Ovary (tissue), 7 donors: ENCODE measurements at regions not wholly inside any gene's neighbourhood (a gene's known extent, or its start where the extent isn't known, plus 50 kb on each side); places are given as distances from the start of the nearest gene placed in this dataset.

Experiments
- DNase-seq, 5 donors: peaks; one replicate each; pipeline ENCODE4 v3.0.0-alpha.2; 2019 to 2020
- H3K27ac ChIP-seq, 2 donors: fragments of 200-600 bp; one replicate each; pipeline versions ENCODE4 v1.5.1 to v1.8.0; 2019 to 2022
- H3K27me3 ChIP-seq: fragments of 200-600 bp; one replicate; pipeline ENCODE4 v1.8.0; 2022
- H3K36me3 ChIP-seq: fragments of 200-600 bp; sonication (generic); one replicate; pipeline ENCODE4 v1.5.1; 2019
- H3K4me1 ChIP-seq: one replicate; pipeline ENCODE4 v1.8.1; 2013; ENCODE audit warnings: mild to moderate bottlenecking, moderate library complexity; ENCODE audit not compliant: insufficient read depth
- H3K4me3 ChIP-seq: fragments of 200-600 bp; sonication (generic); one replicate; pipeline ENCODE4 v1.5.1; 2017
- H3K9me3 ChIP-seq, 2 donors: fragments of 200-600 bp in 1 of 2; sonication (generic) in 1 of 2; one replicate each; pipeline versions ENCODE4 v1.5.1 to v1.8.1; 2013 to 2019; ENCODE audit warnings: mild to moderate bottlenecking in 1 of 2, moderate library complexity in 1 of 2
- CTCF ChIP-seq, 3 donors: fragments of 450-650 bp in 2 of 3; fragments of 200-600 bp in 1 of 3; IDR thresholded peaks; one replicate each; pipeline versions ENCODE4 v1.5.1 to v1.8.0; 2016 to 2022; ENCODE audit warnings: antibody characterized with exemption in 3 of 3, mild to moderate bottlenecking in 1 of 3
- EP300 ChIP-seq: sonication (generic); formaldehyde crosslinking; IDR thresholded peaks from one replicate; pipeline ENCODE4 v1.6.1; 2017; ENCODE audit warnings: antibody characterized with exemption
- POLR2A ChIP-seq: fragments of 450-650 bp; IDR thresholded peaks from one replicate; pipeline ENCODE4 v1.6.1; 2017; ENCODE audit warnings: antibody characterized with exemption, mild to moderate bottlenecking, moderate library complexity
- WGBS, 3 donors: extraction: QIAGEN DNeasy Blood & Tissue Kit in 1 of 3; methylation state at CpG; one replicate each; pipeline versions ENCODE4 v1.1.5 to v1.1.7; 2013 to 2017; 5-methylcytosine and 5-hydroxymethylcytosine counted together
- intact Hi-C, 4 donors: fragments of 100-400 bp; cut with DNase I; formaldehyde crosslinking; loops; one replicate each; pipeline versions ENCODE4 v1.11.0 to v1.15.1; 2022 to 2023
- donor health status: DM: no; HTN: no; CAD: no; lungs with moderate emphysema.
- donor health status: DM: no; HTN: no; CAD: no.
- donor health status: Bipolar disorder and iron deficiency.
- donor health status: DM: no; HTN: no; CAD: no.
- donor health status: DM: yes; HTN: yes; CAD: no.

DNA sequence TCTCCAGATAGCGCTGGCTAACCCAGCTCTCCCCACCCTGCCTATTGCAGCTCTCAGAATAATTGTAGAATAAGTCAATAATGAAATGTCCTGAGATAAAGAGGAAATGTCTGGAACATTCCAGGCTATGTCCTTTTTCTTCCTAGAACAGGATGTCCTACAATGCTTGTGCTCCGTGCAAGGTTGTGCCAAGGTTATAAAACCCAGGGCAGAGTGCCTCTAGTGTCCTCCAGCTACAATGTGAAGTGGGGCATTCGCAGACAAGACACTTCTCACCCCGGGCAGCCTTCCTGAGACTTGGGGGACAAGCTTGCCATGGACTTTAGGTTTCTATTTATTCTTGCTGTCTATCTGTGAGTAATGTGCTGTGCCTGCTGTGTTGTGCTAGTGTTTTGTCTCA, 900.6 kb downstream of the TUSC7 start:
- H3K27ac ChIP-seq: no peak overlapping the region
- no peaks in the 10 kb centered on the region for H3K4me1 ChIP-seq
- no peaks in the 10 kb centered on the region for H3K27me3 ChIP-seq
- H3K36me3 ChIP-seq: no peaks in the 10 kb centered on the region
- 53 to 57% (median 56%) methylated on average over 4 of the region's 4 CpGs for WGBS, 3 donors
- peak in 1 of 5 donors; percentile 33 for DNase-seq
- H3K4me3 ChIP-seq: no peak overlapping the region
- intact Hi-C loops: no loop called here
- no peak for TF ChIP-seq EP300
- TF ChIP-seq POLR2A: no peak
- no peak for TF ChIP-seq CTCF (IDR thresholded peaks at IDR 0.05)
- no peaks in the 10 kb centered on the region for H3K9me3 ChIP-seq

GRCh38 chr3:117611211-117611610, 901.6 kb downstream of the TUSC7 start:
- no peak overlapping the region for H3K27ac ChIP-seq
- no peak for TF ChIP-seq POLR2A
- TF ChIP-seq EP300: no peak
- no peak for TF ChIP-seq CTCF (IDR thresholded peaks at IDR 0.05)
- H3K4me3 ChIP-seq: no peak overlapping the region
- DNase-seq: no peak
- intact Hi-C loops: no loop called here
- no peaks in the 10 kb centered on the region for H3K27me3 ChIP-seq
- H3K9me3 ChIP-seq: no peaks in the 10 kb centered on the region
- 82 to 84% (median 84%) methylated on average over 2 of the region's 2 CpGs for WGBS, 3 donors
- no peaks in the 10 kb centered on the region for H3K4me1 ChIP-seq
- H3K36me3 ChIP-seq: no peaks in the 10 kb centered on the region

DNA sequence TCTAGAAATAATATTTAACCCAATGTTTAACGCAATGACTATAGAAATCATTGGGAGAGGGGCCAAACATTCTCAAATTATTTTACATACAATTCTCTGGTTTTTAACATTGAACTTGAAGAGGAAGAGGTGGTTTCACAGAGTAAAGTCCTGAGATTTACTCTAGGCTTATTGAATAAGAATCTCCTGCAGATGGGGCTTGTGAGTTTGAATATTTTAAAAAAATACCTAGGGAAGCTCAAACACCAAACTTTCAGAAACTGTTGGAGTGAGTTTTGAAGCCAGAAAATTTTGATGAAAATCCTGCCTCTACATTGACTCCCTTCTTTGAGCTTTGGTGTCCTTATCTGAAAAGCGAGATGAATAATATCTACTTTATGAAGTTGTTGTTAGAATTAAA, 906.6 kb downstream of the TUSC7 start:
- DNase-seq: no peak
- WGBS, 3 donors: 76 to 92% (median 83%) methylated on average over 2 of the region's 2 CpGs
- Histone ChIP-seq H3K4me1 (peaks cover 1% of the 10 kb centered on the region), H3K4me3 (no peak overlapping the region), H3K36me3 (no peaks in the 10 kb centered on the region), H3K27ac (no peak overlapping the region), H3K27me3 (no peaks in the 10 kb centered on the region), H3K9me3 (no peaks in the 10 kb centered on the region)
- no peak for TF ChIP-seq EP300
- TF ChIP-seq POLR2A: no peak
- TF ChIP-seq CTCF (IDR thresholded peaks at IDR 0.05): no peak
- intact Hi-C loops: no loop called here

- Histone ChIP-seq H3K4me3 (no peak overlapping the region), H3K9me3 (no peaks in the 10 kb centered on the region), H3K27ac (no peak overlapping the region), H3K4me1 (peaks cover 1% of the 10 kb centered on the region), H3K27me3 (no peaks in the 10 kb centered on the region), H3K36me3 (no peaks in the 10 kb centered on the region)
- 8 to 23% (median 11%) methylated on average over 1 of the region's 1 CpG for WGBS, 3 donors
- intact Hi-C loops: no loop called here
- no peak for DNase-seq
- TF ChIP-seq EP300 (no peak), POLR2A (no peak), CTCF (IDR thresholded peaks at IDR 0.05) (no peak)
Measured at GRCh38 chr3:117617906-117618305, 908.3 kb downstream of the TUSC7 start.

DNA sequence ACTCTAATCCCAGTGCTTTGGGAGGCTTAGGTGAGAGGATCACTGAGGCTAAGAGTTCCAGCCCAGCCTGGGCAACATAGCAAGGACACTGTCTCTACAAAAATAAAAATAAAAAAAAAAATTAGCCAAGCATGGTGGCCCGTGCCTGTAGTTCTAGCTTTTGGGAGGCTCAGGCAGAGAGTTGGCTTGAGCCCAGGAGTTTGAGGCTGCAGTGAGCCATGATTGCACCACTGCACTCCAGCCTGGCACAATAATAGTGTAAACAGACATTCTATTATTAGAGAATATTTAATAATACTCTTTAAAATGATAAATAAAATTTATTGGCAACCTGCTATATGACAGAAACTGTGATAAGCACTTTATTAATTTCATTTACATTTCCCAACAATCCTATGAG, 908.9 kb downstream of the TUSC7 start:
- intact Hi-C loops: no loop called here
- H3K27ac ChIP-seq: no peak overlapping the region
- 48% methylated on average over 1 of the region's 1 CpG for WGBS, 3 donors

More for the DNA sequence above, 908.9 kb downstream of the TUSC7 start:
- Histone ChIP-seq H3K27me3 (no peaks in the 10 kb centered on the region), H3K9me3 (no peaks in the 10 kb centered on the region), H3K4me3 (no peak overlapping the region), H3K4me1 (peaks cover 1% of the 10 kb centered on the region), H3K36me3 (no peaks in the 10 kb centered on the region)
- TF ChIP-seq POLR2A (no peak), EP300 (no peak), CTCF (IDR thresholded peaks at IDR 0.05) (no peak)
- no peak for DNase-seq
